Erythroblast (primary cell): ENCODE measurements at regions not wholly inside any gene's neighbourhood (a gene's known extent, or its start where the extent isn't known, plus 50 kb on each side); places are given as distances from the start of the nearest gene placed in this dataset.

Source experiments
- DNase-seq, 2 experiments: peaks; one replicate each; lab custom pipeline; 2025; lab: John Stamatoyannopoulos, UW
- GATA1 ChIP-seq: IDR thresholded peaks from 2 replicates; pipeline ENCODE4 v1.6.1; 2011; ENCODE audit warnings: low read depth, mild to moderate bottlenecking, control low read depth, low read length, moderate library complexity
- POLR2A ChIP-seq: IDR thresholded peaks from 2 replicates; pipeline ENCODE4 v1.6.1; 2011; ENCODE audit warnings: mild to moderate bottlenecking, low read length

GRCh38 chr7:124590814-124591213 is 174.8 kb downstream of the GPR37 start:
- no peak for TF ChIP-seq POLR2A
- no peak for TF ChIP-seq GATA1
- no peak for DNase-seq

- no peak for TF ChIP-seq POLR2A
- DNase-seq = no peak
These were observed 188.3 kb downstream of the GPR37 start for GRCh38 chr7:124577256-124577655.

- TF ChIP-seq GATA1 (no peak), POLR2A (no peak)
- no peak for DNase-seq
These were observed 190.4 kb downstream of the GPR37 start for GRCh38 chr7:124575176-124575575.

GRCh38 chr7:124570558-124570957 is 195.0 kb downstream of the GPR37 start:
- no peak for DNase-seq
- TF ChIP-seq POLR2A = no peak
- TF ChIP-seq GATA1 = no peak

- TF ChIP-seq POLR2A (no peak), GATA1 (no peak)
- no peak for DNase-seq
These were observed 199.0 kb downstream of the GPR37 start for GRCh38 chr7:124566583-124566982.

GRCh38 chr7:124557587-124557986 is 208.0 kb downstream of the GPR37 start:
- DNase-seq = no peak
- TF ChIP-seq GATA1 (no peak), POLR2A (no peak)

- TF ChIP-seq POLR2A = no peak
- no peak for TF ChIP-seq GATA1
- no peak for DNase-seq
These were observed 208.5 kb downstream of the GPR37 start for GRCh38 chr7:124557101-124557500.

GRCh38 chr7:124553502-124553901 is 212.1 kb downstream of the GPR37 start:
- no peak for DNase-seq

GRCh38 chr7:124552217-124552616 is 213.4 kb downstream of the GPR37 start:
- DNase-seq = no peak
- no peak for TF ChIP-seq POLR2A
- no peak for TF ChIP-seq GATA1

More at GRCh38 chr7:124553502-124553901, 212.1 kb downstream of the GPR37 start:
- TF ChIP-seq POLR2A (no peak), GATA1 (no peak)

GRCh38 chr7:124550036-124550435 is 215.6 kb downstream of the GPR37 start:
- no peak for DNase-seq

GRCh38 chr7:124542476-124542875 is 223.1 kb downstream of the GPR37 start:
- no peak for DNase-seq
- TF ChIP-seq GATA1 (no peak), POLR2A (no peak)

More at GRCh38 chr7:124550036-124550435, 215.6 kb downstream of the GPR37 start:
- no peak for TF ChIP-seq POLR2A
- no peak for TF ChIP-seq GATA1

- TF ChIP-seq GATA1 (no peak), POLR2A (no peak)
These were observed 229.3 kb downstream of the GPR37 start for GRCh38 chr7:124536156-124536762.

GRCh38 chr7:124532166-124532565 is 233.4 kb downstream of the GPR37 start:
- DNase-seq = no peak
- TF ChIP-seq POLR2A (no peak), GATA1 (no peak)

More at GRCh38 chr7:124536156-124536762, 229.3 kb downstream of the GPR37 start:
- no peak for DNase-seq

- DNase-seq = no peak
- TF ChIP-seq GATA1 = no peak
- TF ChIP-seq POLR2A = no peak
These were observed 248.7 kb downstream of the GPR37 start for GRCh38 chr7:124516911-124517310.
